ENCODE measurements at regions not wholly inside any gene's neighbourhood (a gene's known extent, or its start where the extent isn't known, plus 50 kb on each side); places are given as distances from the start of the nearest gene placed in this dataset.

GRCh38 chr21:32860399-32860798 is 88.8 kb upstream of the PAXBP1 start:
- Histone ChIP-seq H2AFZ (ENCODE audit: low read depth, low read length, poor library complexity, severe bottlenecking) (no peak overlapping the region), H3K9me3 (ENCODE audit: control insufficient read depth in 1 of 2, insufficient read depth in 1 of 2, low read depth in 1 of 2, low read length in 2 of 2) (no peaks in the 10 kb centered on the region), H3K79me2 (ENCODE audit: insufficient read depth, low read length) (no peaks in the 10 kb centered on the region), H3K36me3 (ENCODE audit: control insufficient read depth in 1 of 2, insufficient read depth in 2 of 2, low read length in 2 of 2) (no peaks in the 10 kb centered on the region), H3K27me3 (ENCODE audit: insufficient read depth, low read length) (peaks cover 42% of the 10 kb centered on the region), H3K9ac (ENCODE audit: low read length) (no peak overlapping the region), H3K4me3 (replicated peaks in 1 of 2; ENCODE audit: low read depth in 1 of 2, low read length in 2 of 2) (no peak overlapping the region), H3K9me2 (ENCODE audit: insufficient read depth) (no peaks in the 10 kb centered on the region), H3K27ac (ENCODE audit: low read depth, low read length) (no peak overlapping the region), H3K4me1 (ENCODE audit: control insufficient read depth in 1 of 2, insufficient read depth in 2 of 2, low read length in 2 of 2) (no peaks in the 10 kb centered on the region), H4K20me1 (ENCODE audit: insufficient read depth) (no peaks in the 10 kb centered on the region), H3K4me2 (ENCODE audit: low read length) (no peak overlapping the region)
- DNase-seq (ENCODE audit: low read depth, low spot score) (no peak), ATAC-seq (no peak)
- ChIA-PET POLR2A (interaction anchor here (0.6 kb wide), 1 partner anchor 675 kb away, joined by 6 read pairs; no protein-coding TSS in a partner anchor), RAD21 (ENCODE audit: low non-redundant PET in 1 of 2, low total read pairs in 2 of 2, uncharacterized antibody in 2 of 2, unreplicated experiment in 2 of 2) (no interaction called here), CTCF (no interaction called here)
- intact Hi-C loops (cut with micrococcal nuclease): no loop called here
- BruUV-seq (replicated peaks): no TSS peak
- no peak for TF ChIP-seq POLR2AphosphoS5 (IDR thresholded peaks at IDR 0.05; ENCODE audit: low read depth, low read length)
- no peak for TF ChIP-seq POLR2A (IDR thresholded peaks at IDR 0.05; ENCODE audit: borderline replicate concordance, extremely low read depth, insufficient read depth, insufficient read length)
- TF ChIP-seq SIN3A (IDR thresholded peaks at IDR 0.05; ENCODE audit: low read depth): no peak
- TF ChIP-seq TCF7L2 (IDR thresholded peaks at IDR 0.05; ENCODE audit: borderline replicate concordance, extremely low read depth, insufficient read depth, insufficient read length): no peak
- no peak for TF ChIP-seq ZBTB33 (IDR thresholded peaks at IDR 0.05; ENCODE audit: extremely low read depth, insufficient replicate concordance, low read length)
- TF ChIP-seq ATF3 (IDR thresholded peaks at IDR 0.05): no peak
- TF ChIP-seq FOSL1 (IDR thresholded peaks at IDR 0.05; ENCODE audit: low read depth): no peak
- no peak for TF ChIP-seq CBX3 (IDR thresholded peaks at IDR 0.05; ENCODE audit: low read depth)
- no peak for TF ChIP-seq CTCF (IDR thresholded peaks at IDR 0.05 in 2 of 3, conservative IDR thresholded peaks at IDR 0.05 in 1 of 3; ENCODE audit: borderline replicate concordance in 1 of 3, insufficient read depth in 1 of 3, low read depth in 2 of 3, low read length in 2 of 3)
- TF ChIP-seq RAD21 (IDR thresholded peaks at IDR 0.05; ENCODE audit: low read depth): no peak
- TF ChIP-seq SP1 (IDR thresholded peaks at IDR 0.05; ENCODE audit: low read depth): no peak
- no peak for TF ChIP-seq YY1 (IDR thresholded peaks at IDR 0.05; ENCODE audit: extremely low read depth, insufficient replicate concordance, low read depth, low read length)

Measured in HCT116 (cell line).